HG02642 (cell line): ENCODE measurements at regions not wholly inside any gene's neighbourhood (a gene's known extent, or its start where the extent isn't known, plus 50 kb on each side); places are given as distances from the start of the nearest gene placed in this dataset.

Experiments
- ATAC-seq: cut with Tn5 transposase; IDR thresholded peaks from one replicate; pipeline ENCODE4 v1.9.1; 2021; ENCODE audit warnings: mild to moderate bottlenecking; ENCODE audit not compliant: unreplicated experiment, poor library complexity

DNA sequence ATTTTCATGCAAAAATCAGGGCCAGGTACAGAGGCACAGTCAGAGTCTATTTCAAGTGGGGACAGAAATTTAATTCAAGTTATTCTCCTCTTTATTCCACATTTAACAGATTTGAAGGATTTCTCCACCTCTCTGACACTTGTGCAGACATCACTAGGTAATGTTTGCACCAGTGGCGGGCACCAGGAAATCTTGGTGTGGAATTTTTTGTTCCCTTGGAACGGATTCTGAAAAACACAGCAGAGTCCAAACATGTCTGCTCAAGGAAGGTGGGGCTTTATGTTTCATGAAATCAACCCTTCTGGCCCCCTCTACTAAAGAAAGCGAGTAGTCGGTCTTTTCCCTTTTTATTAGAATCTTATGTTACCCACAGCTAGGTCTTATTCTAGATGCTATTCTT, 271.2 kb upstream of the MDFIC2 start:
- ATAC-seq: no peak

DNA sequence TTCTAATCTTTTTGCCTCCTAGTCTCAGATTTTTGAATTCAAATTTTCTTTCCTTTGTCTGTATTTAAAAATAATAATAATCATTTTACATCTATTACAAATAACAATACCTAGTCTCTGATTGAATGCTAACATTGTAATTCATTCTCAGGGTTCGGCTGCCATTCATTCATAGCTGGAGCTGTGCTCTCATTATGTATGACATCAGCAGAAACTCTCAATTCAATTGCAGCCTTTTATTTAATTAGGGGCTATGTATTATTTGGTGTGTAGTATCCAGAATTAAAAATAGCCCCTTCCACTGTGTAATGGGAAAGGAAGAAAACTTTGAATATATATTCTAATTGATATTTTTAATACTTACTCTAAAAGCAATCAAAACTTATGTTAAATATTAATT, 270.4 kb upstream of the MDFIC2 start:
- no peak for ATAC-seq

DNA sequence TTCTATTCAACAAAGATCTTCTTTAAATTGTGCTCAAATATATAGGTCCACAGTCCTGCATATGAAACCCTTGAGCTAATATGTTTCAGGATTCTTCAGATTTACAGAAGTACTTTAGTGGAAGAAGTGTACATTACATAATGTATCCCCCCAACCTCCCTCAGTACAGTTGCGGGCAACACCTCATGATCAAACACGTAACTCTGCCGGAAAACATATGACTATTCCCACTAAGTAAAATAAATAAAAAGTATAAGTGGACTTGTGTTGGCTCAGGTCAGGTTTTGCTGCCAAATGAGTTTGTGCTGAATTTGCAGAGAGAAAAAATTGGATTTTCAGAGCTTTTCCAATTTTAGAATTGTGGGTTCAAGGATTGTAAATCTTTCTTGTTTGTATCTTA, 267.6 kb upstream of the MDFIC2 start:
- no peak for ATAC-seq

DNA sequence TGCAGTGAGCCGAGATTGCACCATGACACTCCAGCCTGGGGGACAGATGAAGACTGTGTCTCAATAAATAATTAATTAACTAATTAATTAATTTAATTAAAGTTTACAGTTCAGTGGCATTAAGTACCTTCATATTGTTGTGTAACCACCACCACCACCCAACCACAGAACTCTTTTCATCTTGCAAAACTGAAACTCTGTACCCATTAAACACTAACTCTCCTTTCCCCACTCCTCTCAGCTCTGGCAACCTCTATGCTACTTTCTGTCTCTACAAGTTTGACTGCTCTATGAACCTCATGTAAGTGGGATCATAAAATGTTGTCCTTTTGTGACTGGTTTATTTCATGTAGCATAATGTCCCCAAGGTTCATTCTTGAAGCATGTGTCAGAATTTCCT, 259.3 kb upstream of the MDFIC2 start:
- ATAC-seq: no peak

DNA sequence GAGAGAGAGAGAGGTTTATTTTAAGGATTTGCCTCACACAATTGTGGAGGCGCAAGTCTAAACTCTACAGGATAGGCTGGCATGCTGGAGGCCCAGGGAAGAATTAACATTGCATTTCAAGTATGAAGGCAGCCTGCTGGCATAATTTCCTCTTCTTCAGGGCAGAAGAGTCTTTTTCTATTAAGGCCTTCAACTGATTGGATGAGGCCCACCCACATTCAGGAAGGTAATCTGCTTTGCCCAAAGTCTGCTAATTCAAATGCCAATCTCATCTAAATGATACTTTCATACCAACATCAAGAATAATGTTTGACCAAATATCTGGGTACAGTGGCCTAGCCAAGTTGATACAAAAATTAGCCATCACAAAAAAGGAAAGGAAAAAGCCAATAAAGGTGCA, 258.1 kb upstream of the MDFIC2 start:
- ATAC-seq: no peak

DNA sequence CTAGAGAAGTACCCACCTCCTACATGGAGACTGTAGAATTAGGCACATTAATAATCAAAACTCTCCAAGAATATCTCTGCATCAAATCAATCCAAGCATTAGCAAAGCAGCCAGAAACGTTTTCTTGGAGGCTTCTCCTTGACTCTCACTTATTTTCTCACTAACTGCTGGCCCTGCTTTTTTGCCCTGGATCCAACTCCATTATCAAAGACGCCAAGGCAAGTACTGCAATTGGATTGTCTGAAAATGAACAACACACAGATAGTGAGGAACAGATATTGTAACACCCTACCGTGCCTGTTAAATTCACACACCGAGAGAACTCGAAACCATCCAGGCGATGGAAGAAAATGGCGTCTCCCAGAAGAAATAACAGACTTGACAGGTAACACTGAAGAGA, 256.2 kb upstream of the MDFIC2 start:
- ATAC-seq: no peak

DNA sequence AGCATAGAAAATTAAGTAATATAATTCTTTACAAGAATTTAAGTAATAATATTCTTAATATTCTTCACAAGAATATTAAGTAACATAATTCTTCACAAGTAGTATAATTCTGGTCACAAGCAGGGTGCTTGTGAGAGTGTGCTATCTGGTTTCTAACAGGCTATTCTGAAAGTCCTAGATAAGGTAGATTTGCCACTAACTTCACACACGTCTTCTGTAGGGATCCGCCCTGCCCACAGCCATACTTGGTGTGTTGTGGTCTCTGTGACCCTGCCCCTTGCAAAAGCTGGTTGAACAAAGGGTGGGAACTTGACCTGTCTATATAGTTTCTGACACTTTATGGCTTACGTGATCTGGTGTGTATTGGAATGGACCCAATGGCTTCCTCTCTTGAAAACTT, 253.4 kb upstream of the MDFIC2 start:
- ATAC-seq: no peak

DNA sequence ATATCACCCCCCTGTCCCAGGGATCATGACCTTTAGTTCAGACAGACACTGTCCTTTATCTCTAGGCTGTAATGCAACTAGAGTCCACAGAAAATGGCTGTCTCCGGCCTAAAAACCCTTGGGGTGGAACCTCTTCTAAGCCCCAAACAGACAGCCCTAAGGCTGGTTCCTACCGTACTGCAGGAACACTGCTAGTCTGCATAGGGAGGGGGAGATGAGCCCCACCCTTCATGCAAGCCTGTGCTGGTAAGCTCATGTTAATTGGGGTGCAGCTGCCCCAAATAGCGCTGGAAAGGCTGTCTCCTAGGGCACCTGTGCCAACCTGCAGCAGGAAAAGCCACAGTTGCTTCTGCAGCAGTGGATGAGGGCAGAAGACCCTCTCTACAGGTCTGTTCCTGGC, 252.1 kb upstream of the MDFIC2 start:
- ATAC-seq: no peak

DNA sequence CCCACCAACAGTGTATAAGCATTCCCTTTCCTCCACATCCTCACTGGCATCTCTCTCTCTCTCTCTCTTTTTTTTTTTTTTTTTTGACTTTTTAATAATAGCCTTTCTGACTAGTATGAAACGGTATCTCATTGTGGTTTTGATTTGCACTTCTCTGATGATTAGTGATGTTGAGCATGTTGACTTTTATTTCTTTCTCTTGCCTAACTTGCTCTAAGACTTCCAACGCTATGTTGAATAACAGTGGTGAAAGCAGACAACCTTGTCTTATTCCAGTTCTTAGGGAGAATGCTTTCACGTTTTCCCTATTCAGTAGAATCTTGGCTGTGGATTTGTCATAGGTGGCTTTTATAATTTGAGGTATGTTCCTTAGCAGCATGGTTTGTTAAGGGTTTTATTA, 249.4 kb upstream of the MDFIC2 start:
- ATAC-seq: no peak

DNA sequence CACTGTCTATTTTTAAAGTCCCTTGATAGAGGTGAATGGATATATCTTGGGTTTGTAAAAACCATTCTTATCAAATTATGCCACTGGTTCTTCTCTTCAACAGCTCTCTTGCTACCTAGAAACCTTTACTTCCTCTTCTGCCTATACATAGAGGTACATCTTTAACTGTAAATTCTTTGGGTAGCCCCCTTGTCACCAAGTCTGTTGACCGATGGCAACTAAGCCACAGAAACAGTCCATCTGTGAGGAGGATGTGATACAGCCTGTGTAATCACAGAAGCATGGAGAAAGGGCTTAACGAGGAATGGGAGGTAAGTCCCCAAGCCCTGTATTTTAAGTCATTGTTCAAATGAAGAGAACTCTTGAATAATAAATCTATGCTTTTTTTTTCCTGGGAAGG, 246.5 kb upstream of the MDFIC2 start:
- ATAC-seq: no peak

DNA sequence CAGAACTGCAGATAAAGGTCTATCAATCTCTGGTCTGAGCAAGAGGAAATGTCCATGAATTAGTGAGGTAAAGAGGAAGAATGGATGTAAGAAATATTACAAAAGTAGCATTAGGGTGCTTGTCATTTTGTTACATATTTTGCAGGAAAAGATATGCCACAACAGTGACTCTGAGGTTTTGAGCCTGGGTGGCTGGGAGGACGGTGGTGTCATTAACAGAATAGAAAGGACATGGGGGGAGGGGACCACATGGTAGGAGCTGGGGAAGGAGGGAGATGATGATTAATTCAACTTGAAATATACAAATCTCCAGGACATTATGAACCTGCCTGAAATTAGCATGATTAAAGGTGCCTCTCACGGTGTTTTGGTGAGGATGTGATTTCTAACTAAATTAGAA, 245.5 kb upstream of the MDFIC2 start:
- no peak for ATAC-seq

DNA sequence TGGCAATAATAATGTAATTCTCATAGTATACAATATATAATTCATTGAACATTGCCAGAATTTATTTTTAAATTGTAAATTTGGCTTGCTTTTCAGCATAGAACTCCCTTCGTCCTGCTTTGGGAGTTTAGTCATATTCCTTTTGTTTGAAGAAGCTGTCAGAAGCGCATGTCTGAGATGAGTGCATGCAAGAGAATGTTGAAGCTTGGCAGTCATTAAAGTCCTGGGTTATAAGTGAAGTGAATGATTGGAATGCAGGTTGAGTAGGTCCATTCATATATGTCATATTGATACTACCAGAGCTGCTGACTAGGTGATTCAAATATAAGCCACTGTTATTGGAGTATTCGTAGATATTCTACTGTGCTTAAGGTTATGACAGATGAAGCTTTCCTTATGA, 243.6 kb upstream of the MDFIC2 start:
- ATAC-seq: no peak

DNA sequence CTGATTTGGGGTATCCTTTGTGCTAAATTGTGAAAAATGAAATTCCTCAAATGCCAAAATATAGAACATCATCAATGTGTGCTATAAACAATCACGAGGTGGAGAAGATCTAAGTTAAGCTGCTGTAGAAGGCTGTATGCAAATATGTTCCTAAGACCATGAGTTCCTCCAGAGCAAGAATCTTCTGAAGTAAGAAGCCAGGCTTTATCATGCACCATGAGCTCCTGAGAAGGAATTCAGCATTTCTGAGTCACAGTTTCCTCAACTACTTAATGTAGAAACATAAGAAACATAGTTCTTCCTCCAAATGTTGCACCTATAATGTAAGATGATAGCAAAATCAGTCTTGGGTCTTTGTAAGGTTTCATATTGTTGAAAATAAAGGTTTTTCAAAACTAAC, 241.7 kb upstream of the MDFIC2 start:
- no peak for ATAC-seq

DNA sequence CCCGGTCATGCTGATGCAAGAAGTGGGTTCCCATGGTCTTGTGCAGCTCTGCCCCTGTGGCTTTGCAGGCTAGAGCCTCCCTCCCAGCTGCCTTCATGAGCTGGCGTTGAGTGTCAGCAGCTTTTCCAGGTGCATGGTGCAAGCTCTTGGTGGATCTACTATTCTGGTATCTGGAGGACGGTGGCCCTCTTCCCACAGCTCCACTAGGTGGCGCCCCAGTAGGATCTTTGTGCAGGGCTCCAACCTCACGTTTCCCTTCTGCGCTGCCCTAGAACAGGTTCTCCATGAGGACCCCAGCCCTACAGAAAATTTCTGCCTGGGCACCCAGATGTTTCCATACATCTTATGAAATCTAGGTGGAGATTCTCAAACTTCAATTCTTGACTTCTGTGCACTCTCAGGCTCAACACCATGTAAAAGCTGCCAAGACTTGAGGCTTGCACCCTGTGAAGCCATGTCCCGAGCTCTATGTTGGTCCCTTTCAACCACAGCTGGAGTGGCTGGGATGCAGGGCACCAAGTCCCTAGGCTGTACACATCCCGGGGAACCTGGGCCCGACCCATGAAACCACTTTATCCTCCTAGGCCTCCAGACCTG, 238.4 kb upstream of the MDFIC2 start:
- peak; percentile 92 for ATAC-seq

DNA sequence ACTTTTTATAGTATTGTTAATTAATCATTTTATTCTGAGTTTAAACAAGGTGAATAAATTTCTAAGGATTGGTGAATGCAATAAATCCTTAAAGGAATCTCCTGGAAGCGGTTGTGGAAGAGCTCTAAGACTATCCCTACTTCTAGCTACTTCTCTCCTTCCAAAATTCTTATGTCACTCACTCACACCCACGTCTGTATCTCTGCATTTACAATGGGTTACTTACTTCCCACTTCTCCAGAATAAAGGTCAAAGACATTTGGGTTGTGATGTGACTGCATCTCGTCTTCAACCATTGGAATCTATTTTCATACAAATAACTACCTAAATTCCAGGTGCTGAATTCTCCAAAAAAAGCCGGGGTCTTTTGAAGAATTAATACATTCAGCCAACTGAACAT, 234.2 kb upstream of the MDFIC2 start:
- no peak for ATAC-seq

DNA sequence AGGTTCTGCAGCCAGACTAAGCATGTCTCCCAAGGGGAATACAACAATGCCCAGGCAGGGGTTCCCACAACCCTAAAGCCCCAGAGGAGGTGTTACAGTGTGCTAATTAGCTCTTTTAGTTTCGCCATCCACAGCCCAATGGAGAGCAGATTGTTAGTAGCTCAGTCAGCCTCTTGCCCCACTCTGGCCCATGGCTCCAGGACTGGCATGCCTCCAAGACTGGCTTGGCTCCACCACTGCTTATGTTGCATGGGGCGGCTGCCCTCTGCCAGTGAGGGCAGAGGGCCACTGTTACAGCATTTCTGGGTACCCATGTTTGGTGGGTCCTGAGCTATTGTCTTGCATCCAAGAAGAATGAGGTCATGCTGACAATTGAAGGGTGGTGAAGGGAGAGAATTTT, 231.1 kb upstream of the MDFIC2 start:
- no peak for ATAC-seq

DNA sequence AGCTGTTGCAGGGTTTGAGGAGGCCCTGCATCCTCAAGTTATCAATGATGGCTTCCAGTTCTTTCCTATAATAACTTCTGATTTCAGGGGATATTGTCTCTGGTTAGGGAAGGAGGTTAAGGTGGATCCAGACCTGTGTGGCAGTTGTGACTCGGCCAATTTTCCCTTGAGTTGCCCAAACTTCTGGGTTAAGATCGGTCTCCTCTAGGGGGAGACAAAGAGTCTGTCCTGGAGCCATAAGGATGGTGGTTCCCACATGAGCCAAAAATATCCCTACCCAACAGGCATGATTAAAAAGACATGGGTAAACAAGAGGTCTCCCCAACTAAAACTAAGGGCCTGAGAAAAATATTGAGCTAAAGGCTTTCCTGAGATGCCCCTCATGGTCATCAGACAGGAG, 227.5 kb upstream of the MDFIC2 start:
- ATAC-seq: no peak

DNA sequence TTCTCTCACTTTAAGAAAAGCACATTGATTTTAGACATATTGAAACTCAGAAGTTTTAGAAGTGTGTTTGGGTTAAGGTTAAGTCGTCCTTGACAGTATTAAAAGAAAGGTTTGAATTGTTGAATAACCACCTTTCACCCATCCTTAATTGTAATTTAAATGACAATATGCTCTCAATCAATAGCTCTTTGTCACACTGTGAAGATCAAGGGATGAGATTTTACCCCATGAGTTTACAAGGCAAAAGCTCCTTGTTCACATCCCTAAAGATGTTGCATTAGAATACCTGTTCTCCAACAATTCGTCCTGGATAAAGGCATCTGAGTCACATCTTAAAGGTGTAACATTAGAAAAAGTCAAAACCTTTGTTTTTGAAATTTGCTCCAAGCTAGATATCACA, 220.4 kb upstream of the MDFIC2 start:
- ATAC-seq: no peak

DNA sequence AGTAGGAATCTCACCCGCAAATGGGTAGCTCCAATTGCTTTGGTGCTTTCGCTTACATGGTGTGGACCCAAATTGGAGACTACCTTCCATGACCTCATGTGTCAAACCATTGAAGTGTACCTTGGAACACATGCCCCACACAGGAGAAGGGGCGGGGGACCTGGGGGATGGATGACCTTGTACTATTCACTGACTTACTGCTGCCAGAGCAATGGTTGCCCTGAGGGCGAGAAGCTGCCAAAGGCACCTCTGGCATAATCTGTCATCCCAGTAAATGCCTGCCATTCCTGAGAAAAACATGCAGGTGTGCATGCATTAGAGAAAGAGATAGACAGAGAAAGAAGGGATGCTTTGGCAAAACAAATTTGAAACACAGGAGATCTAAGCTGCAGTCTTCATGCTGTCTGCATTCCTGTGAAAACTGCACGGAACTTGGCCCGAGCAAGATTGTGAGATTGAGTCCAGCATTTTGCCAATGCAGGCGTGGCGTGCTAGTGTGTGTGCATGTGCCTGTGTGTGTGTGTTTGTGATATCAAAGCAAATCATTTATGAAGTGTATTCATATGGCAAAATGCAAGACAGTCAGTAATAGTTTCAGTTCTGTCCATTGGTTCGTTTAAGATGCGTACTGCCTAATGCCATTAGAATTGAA, 219.5 kb upstream of the MDFIC2 start:
- no peak for ATAC-seq

DNA sequence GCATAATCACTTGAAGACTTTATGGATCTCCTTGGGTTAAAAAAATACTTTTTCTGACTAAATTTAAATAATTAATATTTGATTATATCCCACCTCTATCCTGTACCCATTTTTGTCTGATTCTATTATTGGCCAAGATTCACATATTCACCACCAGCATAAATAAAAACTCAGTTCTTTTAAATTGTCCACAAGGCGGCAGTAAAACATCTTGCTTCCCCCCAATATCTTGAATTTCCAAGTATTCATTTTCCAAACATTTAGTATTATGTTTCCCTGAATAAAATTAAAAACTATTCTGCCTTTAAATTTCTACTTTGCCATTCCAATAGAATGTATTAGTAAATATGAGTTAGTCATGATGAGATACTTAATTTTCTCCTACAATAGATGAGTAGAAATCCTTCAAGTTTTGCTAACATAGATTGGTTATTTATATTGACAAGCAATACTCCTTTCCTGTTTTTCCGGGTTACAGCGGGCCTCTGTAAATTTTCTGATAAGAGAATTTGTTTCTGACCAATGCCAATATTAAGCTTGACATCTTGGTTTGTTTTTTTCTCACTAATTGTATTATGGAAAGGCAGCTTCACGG, 218.7 kb upstream of the MDFIC2 start:
- ATAC-seq: no peak

DNA sequence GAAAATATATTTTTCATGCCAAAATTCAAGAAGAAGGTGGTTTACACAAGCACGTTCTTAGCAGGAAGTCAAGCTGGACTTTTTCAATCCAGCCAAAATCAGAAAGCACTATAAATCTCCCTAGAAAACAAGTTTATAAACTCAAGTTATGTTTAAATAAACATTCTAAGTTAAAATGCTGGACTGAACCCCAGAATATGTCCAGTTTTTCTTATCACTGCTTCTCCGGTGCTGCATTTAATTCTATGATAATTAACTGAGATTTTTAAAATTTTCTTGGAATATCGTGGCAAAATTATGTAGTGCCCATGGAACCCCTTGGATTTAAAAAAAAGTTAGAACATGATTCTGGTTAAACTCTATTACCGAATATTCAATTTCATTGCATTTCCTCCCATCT, 218.2 kb upstream of the MDFIC2 start:
- no peak for ATAC-seq

DNA sequence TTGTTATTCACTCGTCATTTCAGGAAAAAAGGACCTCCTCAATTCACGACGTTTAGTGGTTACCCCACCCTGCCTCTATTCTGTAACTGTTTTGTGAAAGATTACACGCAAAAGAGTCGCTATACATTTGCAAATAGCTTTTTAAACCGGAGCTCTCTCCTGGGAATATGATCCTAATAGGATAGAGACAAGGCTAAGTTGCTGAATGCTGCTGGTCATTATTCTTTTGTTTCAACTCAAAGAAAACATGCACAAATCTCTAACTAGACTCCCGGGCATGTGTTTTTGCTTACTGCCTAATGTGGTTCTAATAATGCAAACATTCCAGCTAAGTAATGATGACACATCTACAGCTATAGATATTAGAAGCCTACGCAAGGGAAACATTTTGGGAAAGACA, 214.6 kb upstream of the MDFIC2 start:
- ATAC-seq: no peak
